Gastroesophageal sphincter (tissue), 4 donors: ENCODE measurements at regions not wholly inside any gene's neighbourhood (a gene's known extent, or its start where the extent isn't known, plus 50 kb on each side); places are given as distances from the start of the nearest gene placed in this dataset.

Experiments used
- ATAC-seq: fragments of 150-250 bp; one replicate; pipeline ENCODE4 v1.9.1; 2016; ENCODE audit warnings: mild to moderate bottlenecking, moderate library complexity
- H3K27ac ChIP-seq, 4 donors: fragments of 200-600 bp; sonication (generic) in 3 of 4; 1 replicate in 3 of 4; 2 replicates in 1 of 4; pipeline ENCODE4 v1.5.1; 2016 to 2019
- H3K27me3 ChIP-seq: fragments of 200-600 bp; sonication (generic); one replicate; pipeline ENCODE4 v1.5.1; 2019
- H3K36me3 ChIP-seq, 2 donors: fragments of 200-600 bp; sonication (generic); one replicate each; pipeline ENCODE4 v1.5.1; 2019; ENCODE audit warnings: control low read depth in 1 of 2
- H3K4me1 ChIP-seq, 3 donors: fragments of 200-600 bp; sonication (generic); 1 replicate in 2 of 3; 2 replicates in 1 of 3; pipeline ENCODE4 v1.5.1; 2016 to 2019; ENCODE audit warnings: control low read depth in 2 of 3
- H3K4me3 ChIP-seq, 2 donors: fragments of 200-600 bp; sonication (generic); one replicate each; pipeline ENCODE4 v1.5.1; 2019; ENCODE audit warnings: mild to moderate bottlenecking in 1 of 2, moderate library complexity in 1 of 2
- H3K9me3 ChIP-seq, 3 donors: fragments of 200-600 bp; sonication (generic); one replicate each; pipeline ENCODE4 v1.5.1; 2017 to 2019; ENCODE audit warnings: control low read depth in 2 of 3
- EP300 ChIP-seq: sonication (generic); formaldehyde crosslinking; IDR thresholded peaks from one replicate; pipeline ENCODE4 v1.6.1; 2017; ENCODE audit warnings: antibody characterized with exemption, mild to moderate bottlenecking
- POLR2A ChIP-seq, 2 donors: fragments of 450-650 bp; IDR thresholded peaks; one replicate each; pipeline ENCODE4 v1.6.1; 2017; ENCODE audit warnings: antibody characterized with exemption in 2 of 2, mild to moderate bottlenecking in 2 of 2, moderate library complexity in 1 of 2
- POLR2AphosphoS5 ChIP-seq: sonication (generic); formaldehyde crosslinking; IDR thresholded peaks from one replicate; pipeline ENCODE4 v1.6.1; 2017; ENCODE audit warnings: antibody characterized with exemption
- WGBS, 2 donors: methylation state at CpG; one replicate each; pipeline ENCODE4 v1.1.5; 2018; ENCODE audit warnings: low coverage in 1 of 2; 5-methylcytosine and 5-hydroxymethylcytosine counted together
- TF ChIP-seq, protein P1 (sequence below), 4 experiments: fragments of 200-600 bp in 2 of 4; fragments of 450-650 bp in 2 of 4; sonication (generic) in 1 of 4; IDR thresholded peaks; one replicate each; pipeline ENCODE4 v1.5.1; 2017 to 2019; ENCODE audit warnings: antibody characterized with exemption in 4 of 4, mild to moderate bottlenecking in 2 of 4, moderate library complexity in 2 of 4

- Histone ChIP-seq H3K9me3 (no peaks in the 10 kb centered on the region), H3K4me3 (no peak overlapping the region), H3K4me1 (no peaks in the 10 kb centered on the region), H3K36me3 (no peaks in the 10 kb centered on the region), H3K27me3 (no peaks in the 10 kb centered on the region), H3K27ac (no peak overlapping the region)
- TF ChIP-seq, protein P1, sequence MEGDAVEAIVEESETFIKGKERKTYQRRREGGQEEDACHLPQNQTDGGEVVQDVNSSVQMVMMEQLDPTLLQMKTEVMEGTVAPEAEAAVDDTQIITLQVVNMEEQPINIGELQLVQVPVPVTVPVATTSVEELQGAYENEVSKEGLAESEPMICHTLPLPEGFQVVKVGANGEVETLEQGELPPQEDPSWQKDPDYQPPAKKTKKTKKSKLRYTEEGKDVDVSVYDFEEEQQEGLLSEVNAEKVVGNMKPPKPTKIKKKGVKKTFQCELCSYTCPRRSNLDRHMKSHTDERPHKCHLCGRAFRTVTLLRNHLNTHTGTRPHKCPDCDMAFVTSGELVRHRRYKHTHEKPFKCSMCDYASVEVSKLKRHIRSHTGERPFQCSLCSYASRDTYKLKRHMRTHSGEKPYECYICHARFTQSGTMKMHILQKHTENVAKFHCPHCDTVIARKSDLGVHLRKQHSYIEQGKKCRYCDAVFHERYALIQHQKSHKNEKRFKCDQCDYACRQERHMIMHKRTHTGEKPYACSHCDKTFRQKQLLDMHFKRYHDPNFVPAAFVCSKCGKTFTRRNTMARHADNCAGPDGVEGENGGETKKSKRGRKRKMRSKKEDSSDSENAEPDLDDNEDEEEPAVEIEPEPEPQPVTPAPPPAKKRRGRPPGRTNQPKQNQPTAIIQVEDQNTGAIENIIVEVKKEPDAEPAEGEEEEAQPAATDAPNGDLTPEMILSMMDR (IDR thresholded peaks at IDR 0.05) = no peak
- no peak for ATAC-seq
- 84 to 88% methylated on average over 3 of the region's 3 CpGs for whole genome bisulfite sequencing, 2 donors
These were observed 940.4 kb downstream of the KCNJ2 start for GRCh38 chr17:71109697-71110096.

- Histone ChIP-seq H3K27me3 (peaks cover 5% of the 10 kb centered on the region), H3K27ac (no peak overlapping the region), H3K36me3 (no peaks in the 10 kb centered on the region), H3K4me1 (no peaks in the 10 kb centered on the region), H3K4me3 (no peak overlapping the region), H3K9me3 (no peaks in the 10 kb centered on the region)
- ATAC-seq = no peak
- WGBS, 2 donors = 83 to 90% methylated on average over 2 to 3 of the region's 3 CpGs
- TF ChIP-seq, protein P1 (IDR thresholded peaks at IDR 0.05) = no peak
- TF ChIP-seq POLR2A (IDR thresholded peaks at IDR 0.05) = no peak
- TF ChIP-seq POLR2AphosphoS5 = no peak
- TF ChIP-seq EP300 = no peak
These were observed 941.0 kb downstream of the KCNJ2 start for GRCh38 chr17:71110326-71110725.

GRCh38 chr17:71111460-71111859, 942.1 kb downstream of the KCNJ2 start:
- Histone ChIP-seq H3K36me3 (no peaks in the 10 kb centered on the region), H3K4me1 (no peaks in the 10 kb centered on the region), H3K9me3 (no peaks in the 10 kb centered on the region), H3K27ac (no peak overlapping the region), H3K27me3 (peaks cover 10% of the 10 kb centered on the region), H3K4me3 (no peak overlapping the region)
- WGBS, 2 donors = 73 to 80% methylated on average over 2 of the region's 2 CpGs
- ATAC-seq = no peak
- no peak for TF ChIP-seq EP300
- TF ChIP-seq, protein P1 (IDR thresholded peaks at IDR 0.05) = no peak
- TF ChIP-seq POLR2A (IDR thresholded peaks at IDR 0.05) = no peak

DNA sequence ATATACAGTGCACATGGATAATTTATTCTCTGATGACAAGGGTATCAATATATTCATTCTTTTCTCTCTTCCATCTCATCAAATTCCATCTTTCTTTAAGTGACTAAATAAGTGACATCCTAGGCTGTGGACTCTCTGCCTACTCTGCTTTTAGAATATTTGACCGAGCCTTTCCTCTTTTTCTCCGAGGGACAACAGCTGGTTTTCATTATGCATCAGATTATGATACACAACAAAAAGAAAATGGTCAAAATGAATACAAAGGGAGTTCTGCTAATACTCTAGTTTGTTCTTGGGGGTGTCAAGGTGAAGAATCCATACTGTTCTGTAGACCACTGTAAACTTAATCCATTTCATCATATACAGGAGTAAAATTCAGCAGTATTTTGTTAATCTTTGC, 942.6 kb downstream of the KCNJ2 start:
- H3K27ac ChIP-seq = no peak overlapping the region
- TF ChIP-seq EP300 = no peak
- TF ChIP-seq POLR2A (IDR thresholded peaks at IDR 0.05) = no peak
- TF ChIP-seq, protein P1 (IDR thresholded peaks at IDR 0.05) = no peak
- no peak for TF ChIP-seq POLR2AphosphoS5
- peaks cover 10% of the 10 kb centered on the region for H3K27me3 ChIP-seq
- no peaks in the 10 kb centered on the region for H3K36me3 ChIP-seq
- H3K9me3 ChIP-seq = no peaks in the 10 kb centered on the region
- no peak for ATAC-seq
- WGBS, 2 donors = 39 to 46% methylated on average over 2 of the region's 2 CpGs
- no peaks in the 10 kb centered on the region for H3K4me1 ChIP-seq
- no peak overlapping the region for H3K4me3 ChIP-seq

DNA sequence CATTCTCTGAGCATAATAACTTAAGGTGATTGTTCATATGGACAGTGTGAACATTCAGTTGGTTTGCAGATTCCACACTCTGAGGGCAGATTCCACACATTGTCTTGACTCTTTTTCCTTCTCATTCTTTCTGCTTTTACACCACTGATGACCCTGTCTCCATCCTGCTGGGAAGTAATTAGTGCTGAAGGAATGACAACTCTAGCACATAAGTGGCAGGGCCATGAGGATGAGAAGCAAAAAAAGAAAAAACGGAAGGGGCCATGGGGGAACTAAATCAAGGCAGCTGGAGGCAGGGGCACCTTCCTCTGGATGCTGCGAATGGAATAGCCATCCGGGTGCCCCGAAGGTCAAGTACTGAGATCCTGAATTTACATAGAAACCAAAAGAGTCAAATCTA, 944.0 kb downstream of the KCNJ2 start:
- Histone ChIP-seq H3K36me3 (no peaks in the 10 kb centered on the region), H3K27me3 (peaks cover 10% of the 10 kb centered on the region), H3K4me1 (no peaks in the 10 kb centered on the region), H3K9me3 (no peaks in the 10 kb centered on the region), H3K27ac (no peak overlapping the region), H3K4me3 (no peak overlapping the region)
- no peak for TF ChIP-seq POLR2AphosphoS5
- TF ChIP-seq, protein P1 (IDR thresholded peaks at IDR 0.05) = no peak
- no peak for TF ChIP-seq POLR2A (IDR thresholded peaks at IDR 0.05)
- TF ChIP-seq EP300 = no peak
- WGBS, 2 donors = 72% methylated on average over 4 of the region's 4 CpGs; no CpG with 5 or more reads in 1 of the 2 donors
- no peak for ATAC-seq
